H9 (cell line): ENCODE measurements at regions not wholly inside any gene's neighbourhood (a gene's known extent, or its start where the extent isn't known, plus 50 kb on each side); places are given as distances from the start of the nearest gene placed in this dataset.

Experiments
- DNase-seq: peaks from one replicate; pipeline ENCODE4 v3.0.0-alpha.2; 2017
- H2AFZ ChIP-seq: one replicate; pipeline ENCODE4 v1.6.1; 2013; ENCODE audit warnings: mild to moderate bottlenecking, low read length, control low read depth, moderate library complexity
- H2AK5ac ChIP-seq: 2 replicates; pipeline ENCODE4 v1.6.1; 2013; ENCODE audit warnings: low read length, control low read depth, mixed read lengths; ENCODE audit not compliant: insufficient read length
- H2BK120ac ChIP-seq: one replicate; pipeline ENCODE4 v1.6.1; 2013; ENCODE audit warnings: low read depth, mild to moderate bottlenecking, low read length, control low read depth, inconsistent platforms; ENCODE audit not compliant: poor library complexity, severe bottlenecking
- H2BK12ac ChIP-seq: 2 replicates; pipeline ENCODE4 v1.6.1; 2013; ENCODE audit warnings: low read length, control low read depth, mixed read lengths, low read depth; ENCODE audit not compliant: insufficient read length
- H2BK15ac ChIP-seq: 2 replicates; pipeline ENCODE4 v1.6.1; 2013; ENCODE audit warnings: low read depth, low read length, control low read depth
- H2BK20ac ChIP-seq: one replicate; pipeline ENCODE4 v1.6.1; 2013; ENCODE audit warnings: low read depth, mild to moderate bottlenecking, low read length, control low read depth, inconsistent platforms; ENCODE audit not compliant: poor library complexity, severe bottlenecking
- H2BK5ac ChIP-seq: 2 replicates; pipeline ENCODE4 v1.6.1; 2013; ENCODE audit warnings: low read length, control low read depth, mixed read lengths; ENCODE audit not compliant: insufficient read length
- H3K14ac ChIP-seq: 2 replicates; pipeline ENCODE4 v1.6.1; 2013; ENCODE audit warnings: low read length, control low read depth; ENCODE audit not compliant: insufficient read depth
- H3K18ac ChIP-seq: 2 replicates; pipeline ENCODE4 v1.6.1; 2013; ENCODE audit warnings: low read depth, mild to moderate bottlenecking, mixed read lengths, low read length, control low read depth; ENCODE audit not compliant: insufficient read length
- H3K23ac ChIP-seq: 2 replicates; pipeline ENCODE4 v1.6.1; 2013; ENCODE audit warnings: low read length, control low read depth, mixed read lengths, low read depth; ENCODE audit not compliant: insufficient read length
- H3K23me2 ChIP-seq: 2 replicates; pipeline ENCODE4 v1.6.1; 2013; ENCODE audit warnings: low read depth, mild to moderate bottlenecking, mixed read lengths, low read length, control low read depth; ENCODE audit not compliant: insufficient read length, poor library complexity, severe bottlenecking
- H3K27ac ChIP-seq: 2 replicates; pipeline ENCODE4 v1.5.1; 2013; ENCODE audit warnings: low read length, control low read depth, mixed read lengths, low read depth; ENCODE audit not compliant: insufficient read length
- H3K27me3 ChIP-seq: 2 replicates; pipeline ENCODE4 v1.6.1; 2013; ENCODE audit warnings: low read length, control low read depth, inconsistent platforms; ENCODE audit not compliant: insufficient read depth
- H3K4ac ChIP-seq: 2 replicates; pipeline ENCODE4 v1.6.1; 2013; ENCODE audit warnings: low read depth, mild to moderate bottlenecking, control low read depth, inconsistent platforms, low read length, moderate library complexity
- H3K4me1 ChIP-seq: 2 replicates; pipeline ENCODE4 v1.6.1; 2013; ENCODE audit warnings: low read length, control low read depth, inconsistent platforms; ENCODE audit not compliant: insufficient read depth
- H3K4me2 ChIP-seq: 2 replicates; pipeline ENCODE4 v1.6.1; 2013; ENCODE audit warnings: low read length, control low read depth, mixed read lengths; ENCODE audit not compliant: insufficient read length, insufficient read depth
- H3K56ac ChIP-seq: 2 replicates; pipeline ENCODE4 v1.6.1; 2013; ENCODE audit warnings: low read depth, mild to moderate bottlenecking, mixed read lengths, low read length, control low read depth; ENCODE audit not compliant: insufficient read length
- H3K79me1 ChIP-seq: 2 replicates; pipeline ENCODE4 v1.6.1; 2013; ENCODE audit warnings: low read depth, mild to moderate bottlenecking, moderate library complexity, low read length, control low read depth, inconsistent platforms; ENCODE audit not compliant: insufficient read depth, poor library complexity, severe bottlenecking
- H3K79me2 ChIP-seq: 2 replicates; pipeline ENCODE4 v1.6.1; 2013; ENCODE audit warnings: low read length, control low read depth, inconsistent platforms; ENCODE audit not compliant: insufficient read depth
- H3K9ac ChIP-seq: 2 replicates; pipeline ENCODE4 v1.6.1; 2013; ENCODE audit warnings: low read length, control low read depth, mixed read lengths; ENCODE audit not compliant: insufficient read length; ENCODE audit errors: extremely low read depth
- H3K9me3 ChIP-seq: one replicate; pipeline ENCODE4 v1.6.1; 2013; ENCODE audit warnings: low read depth, low read length, inconsistent platforms; ENCODE audit not compliant: control insufficient read depth
- H3T11ph ChIP-seq: one replicate; pipeline ENCODE4 v1.6.1; 2013; ENCODE audit warnings: mild to moderate bottlenecking, low read length, control low read depth, inconsistent platforms
- H4K20me1 ChIP-seq: one replicate; pipeline ENCODE4 v1.6.1; 2013; ENCODE audit not compliant: control insufficient read depth, insufficient read length, insufficient read depth
- H4K5ac ChIP-seq: 2 replicates; pipeline ENCODE4 v1.6.1; 2013; ENCODE audit warnings: low read depth, mild to moderate bottlenecking, mixed read lengths, low read length, control low read depth; ENCODE audit not compliant: insufficient read length
- H4K8ac ChIP-seq: replicated peaks from 2 replicates; pipeline ENCODE4 v1.6.1; 2013; ENCODE audit warnings: low read length, control low read depth, mixed read lengths, low read depth; ENCODE audit not compliant: insufficient read length
- H4K91ac ChIP-seq: 2 replicates; pipeline ENCODE4 v1.6.1; 2013; ENCODE audit warnings: low read depth, mild to moderate bottlenecking, moderate library complexity, mixed read lengths, low read length, control low read depth; ENCODE audit not compliant: insufficient read length
- H3K27ac Mint-ChIP-seq, 3 experiments: 2 replicates in 2 of 3; 3 replicates in 1 of 3; pipeline ENCODE4 v1.8.0; 2020 to 2021; ENCODE audit warnings: mixed read lengths in 3 of 3, mild to moderate bottlenecking in 1 of 3, moderate library complexity in 1 of 3
- H3K27me3 Mint-ChIP-seq: 2 replicates; pipeline ENCODE4 v1.8.0; 2021; ENCODE audit warnings: low read depth, mild to moderate bottlenecking, moderate library complexity, mixed read lengths
- H3K36me3 Mint-ChIP-seq, 3 experiments: 2 replicates in 2 of 3; 3 replicates in 1 of 3; pipeline ENCODE4 v1.8.0; 2020 to 2021; ENCODE audit warnings: low read depth in 3 of 3, mixed read lengths in 3 of 3; ENCODE audit not compliant: insufficient read depth in 1 of 3
- H3K4me1 Mint-ChIP-seq, 2 experiments: 2 replicates each; pipeline ENCODE4 v1.8.0; 2020; ENCODE audit warnings: mixed read lengths in 2 of 2
- H3K4me3 Mint-ChIP-seq, 2 experiments: 2 replicates in 1 of 2; 3 replicates in 1 of 2; pipeline ENCODE4 v1.8.0; 2020 to 2021; ENCODE audit warnings: mild to moderate bottlenecking in 2 of 2, mixed read lengths in 2 of 2, moderate library complexity in 1 of 2
- H3K9me3 Mint-ChIP-seq, 2 experiments: 2 replicates in 1 of 2; 3 replicates in 1 of 2; pipeline ENCODE4 v1.8.0; 2020; ENCODE audit warnings: mild to moderate bottlenecking in 2 of 2, mixed read lengths in 2 of 2, moderate library complexity in 1 of 2
- CTCF ChIP-seq: fragments of 200-600 bp; sonication (generic); conservative IDR thresholded peaks from 3 replicates; pipeline ENCODE4 v1.8.0; 2021; ENCODE audit warnings: antibody characterized with exemption, mild to moderate bottlenecking
- WGBS: extraction: QIAGEN DNeasy Blood & Tissue Kit; methylation state at CpG from one replicate; pipeline ENCODE4 v1.1.7; 2013; ENCODE audit warnings: missing lambda C conversion rate, low lambda C conversion rate, mixed read lengths; ENCODE audit not compliant: insufficient read length; ENCODE audit errors: extremely low coverage; 5-methylcytosine and 5-hydroxymethylcytosine counted together

GRCh38 chr10:31594347-31594873, 275.4 kb downstream of the ZEB1 start:
- Histone ChIP-seq H2AK5ac (no peak overlapping the region), H2BK12ac (no peak overlapping the region), H2BK15ac (no peak overlapping the region), H3K14ac (no peak overlapping the region), H3K23ac (no peak overlapping the region), H3K4me1 (no peaks in the 10 kb centered on the region), H2BK20ac (no peak overlapping the region), H2AFZ (no peak overlapping the region), H3K4ac (no peak overlapping the region), H3K18ac (no peak overlapping the region), H4K20me1 (no peaks in the 10 kb centered on the region), H3K79me2 (no peaks in the 10 kb centered on the region), H3K4me2 (no peak overlapping the region), H3K9ac (no peak overlapping the region), H3K27ac (no peak overlapping the region), H3K23me2 (no peaks in the 10 kb centered on the region), H4K5ac (no peak overlapping the region), H3K79me1 (no peaks in the 10 kb centered on the region), H3K56ac (no peak overlapping the region), H3K27me3 (no peaks in the 10 kb centered on the region), H2BK5ac (no peak overlapping the region), H4K8ac (no peak overlapping the region), H4K91ac (no peak overlapping the region), H2BK120ac (no peak overlapping the region), H3K9me3 (no peaks in the 10 kb centered on the region), H3T11ph (no peak overlapping the region)
- no peak for DNase-seq
- Mint-ChIP-seq H3K27me3 (peaks cover 2% of the 10 kb centered on the region; the same call in 1 of the 2 replicates), H3K27ac (no peak overlapping the region), H3K36me3 (peaks cover 0 to 2% (median 0%) of the 10 kb centered on the region in 3 experiments; a peak in 1 of 7 replicates), H3K9me3 (peaks cover 10 to 12% of the 10 kb centered on the region in 2 experiments), H3K4me1 (peaks cover 2 to 12% of the 10 kb centered on the region in 2 experiments), H3K4me3 (no peak overlapping the region)
- TF ChIP-seq CTCF, result no peak
- WGBS, result no CpG with 5 or more reads among the region's 1 CpG
